Adrenal gland (tissue), 5 donors: ENCODE measurements at regions not wholly inside any gene's neighbourhood (a gene's known extent, or its start where the extent isn't known, plus 50 kb on each side); places are given as distances from the start of the nearest gene placed in this dataset.

Source experiments
- POLR2A ChIP-seq, 2 donors: fragments of 450-650 bp; IDR thresholded peaks; one replicate each; pipeline ENCODE4 v1.6.1; 2017; ENCODE audit warnings: antibody characterized with exemption in 2 of 2, mild to moderate bottlenecking in 2 of 2, moderate library complexity in 1 of 2
- TF ChIP-seq, protein P1 (sequence below), 6 experiments: fragments of 450-650 bp in 4 of 6; fragments of 200-600 bp in 2 of 6; sonication (generic) in 1 of 6; IDR thresholded peaks; 1 replicate in 5 of 6; 2 replicates in 1 of 6; pipeline versions ENCODE4 v1.5.1 to v1.8.0; 2016 to 2021; ENCODE audit warnings: antibody characterized with exemption in 6 of 6, mild to moderate bottlenecking in 2 of 6, moderate library complexity in 1 of 6
- donor health status: DM: no; HTN: no; CAD: no.

DNA sequence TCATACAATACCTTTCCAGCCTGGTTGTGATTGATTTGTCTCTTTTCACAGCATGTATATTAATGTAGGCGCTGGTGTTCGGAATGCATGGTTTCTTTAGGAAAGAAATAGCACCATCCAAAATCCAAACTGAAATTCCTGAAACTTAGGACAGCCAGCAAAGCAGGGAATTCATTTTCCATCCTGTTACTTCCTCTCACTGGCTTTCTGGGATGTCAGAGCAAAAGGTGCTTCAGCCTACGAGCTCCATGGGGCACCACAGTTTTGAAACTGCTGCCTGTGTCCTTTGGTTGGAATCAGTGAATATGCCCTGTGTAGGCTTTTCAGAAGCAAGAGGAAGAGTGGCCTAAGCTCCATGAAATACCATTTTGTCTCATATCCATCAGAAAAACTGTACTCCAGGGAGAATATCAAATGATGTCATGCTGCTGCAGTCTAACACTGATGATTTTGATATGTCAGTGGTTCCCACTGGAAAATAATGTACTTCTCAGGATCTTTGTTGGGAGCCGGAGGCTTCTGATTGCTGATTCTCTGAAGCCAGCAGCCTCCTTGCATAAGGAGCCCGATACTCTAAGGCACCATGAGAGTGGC lies 117.8 kb upstream of the SERP2 start:
- TF ChIP-seq, protein P1, sequence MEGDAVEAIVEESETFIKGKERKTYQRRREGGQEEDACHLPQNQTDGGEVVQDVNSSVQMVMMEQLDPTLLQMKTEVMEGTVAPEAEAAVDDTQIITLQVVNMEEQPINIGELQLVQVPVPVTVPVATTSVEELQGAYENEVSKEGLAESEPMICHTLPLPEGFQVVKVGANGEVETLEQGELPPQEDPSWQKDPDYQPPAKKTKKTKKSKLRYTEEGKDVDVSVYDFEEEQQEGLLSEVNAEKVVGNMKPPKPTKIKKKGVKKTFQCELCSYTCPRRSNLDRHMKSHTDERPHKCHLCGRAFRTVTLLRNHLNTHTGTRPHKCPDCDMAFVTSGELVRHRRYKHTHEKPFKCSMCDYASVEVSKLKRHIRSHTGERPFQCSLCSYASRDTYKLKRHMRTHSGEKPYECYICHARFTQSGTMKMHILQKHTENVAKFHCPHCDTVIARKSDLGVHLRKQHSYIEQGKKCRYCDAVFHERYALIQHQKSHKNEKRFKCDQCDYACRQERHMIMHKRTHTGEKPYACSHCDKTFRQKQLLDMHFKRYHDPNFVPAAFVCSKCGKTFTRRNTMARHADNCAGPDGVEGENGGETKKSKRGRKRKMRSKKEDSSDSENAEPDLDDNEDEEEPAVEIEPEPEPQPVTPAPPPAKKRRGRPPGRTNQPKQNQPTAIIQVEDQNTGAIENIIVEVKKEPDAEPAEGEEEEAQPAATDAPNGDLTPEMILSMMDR (IDR thresholded peaks at IDR 0.05) = no peak
- no peak for TF ChIP-seq POLR2A (IDR thresholded peaks at IDR 0.05)
